K562 (cell line): ENCODE measurements at regions not wholly inside any gene's neighbourhood (a gene's known extent, or its start where the extent isn't known, plus 50 kb on each side); places are given as distances from the start of the nearest gene placed in this dataset.

ENCODE experiments used
- ATAC-seq: fragments of 200-7000 bp; cut with Tn5 transposase; 3 replicates; pipeline ENCODE4 v1.9.1; 2020; ENCODE audit warnings: moderate library complexity
- BruUV-seq: library from RNA; stranded (reverse); fragments of 400-500 nt; replicated peaks from 2 replicates; lab custom pipeline; 2021; lab: Mats Ljungman, UMichigan
- CTCF ChIA-PET: fragments of 300-600 bp; formaldehyde crosslinking; extraction: SDS; loops from one replicate; lab custom pipeline; 2021; ENCODE audit warnings: low intra/inter-chr PET ratio; lab: Yijun Ruan, JAX
- POLR2A ChIA-PET: fragments of 300-600, 350-650 bp; sonication (Branson Sonifier 250); formaldehyde crosslinking; extraction: SDS; loops from one replicate; lab custom pipeline; 2021; ENCODE audit warnings: antibody characterized with exemption, inconsistent platforms; lab: Yijun Ruan, JAX
- DNase-seq, 4 experiments: peaks; one replicate each; pipeline versions ENCODE4 v3.0.0 to v3.0.0-alpha.2; 2011 to 2018; ENCODE audit warnings: low spot score in 3 of 4, mixed read lengths in 3 of 4; ENCODE audit errors: extremely low read depth in 1 of 4
- FAIRE-seq: peaks from 2 replicates; lab custom pipeline; 2011; peaks lifted over from hg19 to GRCh38; lab: Jason Lieb, UNC
- H2AFZ ChIP-seq: 2 replicates; pipeline ENCODE4 v1.6.0; 2011; ENCODE audit warnings: low read depth, low read length, control low read depth, inconsistent platforms
- H3K27ac ChIP-seq: fragments of 200-600 bp; 3 replicates; pipeline ENCODE4 v1.8.0; 2011; ENCODE audit warnings: low read depth, mild to moderate bottlenecking, control low read depth, inconsistent platforms, low read length, moderate library complexity, mixed read lengths; ENCODE audit errors: extremely low read depth
- H3K27me3 ChIP-seq, 2 experiments: fragments of 300-600 bp in 1 of 2; 2 replicates in 1 of 2; 3 replicates in 1 of 2; pipeline versions ENCODE4 v1.6.0 to v1.8.0; 2011; ENCODE audit warnings: inconsistent platforms in 2 of 2, low read length in 2 of 2, mild to moderate bottlenecking in 1 of 2, mixed read lengths in 1 of 2, moderate library complexity in 1 of 2; ENCODE audit not compliant: control insufficient read depth in 2 of 2, insufficient read depth in 2 of 2
- H3K36me3 ChIP-seq: fragments of 300-600 bp; 3 replicates; pipeline ENCODE4 v1.8.0; 2011; ENCODE audit warnings: mild to moderate bottlenecking, low read length, inconsistent platforms; ENCODE audit not compliant: control insufficient read depth, insufficient read depth
- H3K4me1 ChIP-seq, 2 experiments: fragments of 200-600 bp in 1 of 2; replicated peaks in 1 of 2; 2 replicates in 1 of 2; 3 replicates in 1 of 2; pipeline versions ENCODE4 v1.5.1 to v1.8.0; 2011; ENCODE audit warnings: inconsistent platforms in 2 of 2, low read length in 2 of 2, mild to moderate bottlenecking in 1 of 2, mixed read lengths in 1 of 2, moderate library complexity in 1 of 2; ENCODE audit not compliant: control insufficient read depth in 2 of 2, insufficient read depth in 2 of 2
- H3K4me2 ChIP-seq: 2 replicates; pipeline ENCODE4 v1.6.1; 2011; ENCODE audit warnings: low read length, control low read depth, inconsistent platforms, mixed read lengths; ENCODE audit not compliant: insufficient read depth
- H3K4me3 ChIP-seq: fragments of 200-600 bp; sonication (generic), shearing (Covaris generic); 2 replicates; pipeline ENCODE4 v1.5.1; 2016; ENCODE audit warnings: control low read depth, inconsistent platforms
- H3K79me2 ChIP-seq: fragments of 200-600 bp; 3 replicates; pipeline ENCODE4 v1.8.0; 2011; ENCODE audit warnings: low read length, inconsistent platforms; ENCODE audit not compliant: control insufficient read depth, insufficient read depth
- H3K9ac ChIP-seq, 2 experiments: 2 replicates each; pipeline versions ENCODE4 v1.6.0 to v1.6.1; 2011; ENCODE audit warnings: low read depth in 2 of 2, low read length in 2 of 2, control low read depth in 1 of 2, inconsistent platforms in 1 of 2, mild to moderate bottlenecking in 1 of 2, mixed read lengths in 1 of 2; ENCODE audit not compliant: insufficient read depth in 1 of 2
- H3K9me1 ChIP-seq: one replicate; pipeline ENCODE4 v1.6.0; 2011; ENCODE audit warnings: inconsistent platforms, mild to moderate bottlenecking, low read length, moderate library complexity; ENCODE audit not compliant: control insufficient read depth, insufficient read depth
- H3K9me3 ChIP-seq: replicated peaks from 2 replicates; pipeline ENCODE4 v1.5.1; 2011; ENCODE audit warnings: low read depth, low read length, inconsistent platforms; ENCODE audit not compliant: control insufficient read depth, insufficient read depth
- H4K20me1 ChIP-seq: replicated peaks from 2 replicates; pipeline ENCODE4 v1.6.1; 2011; ENCODE audit warnings: low read length, inconsistent platforms, mixed read lengths; ENCODE audit not compliant: control insufficient read depth, insufficient read depth
- BRF1 ChIP-seq: IDR thresholded peaks from 3 replicates; pipeline ENCODE4 v1.6.1; 2011; ENCODE audit warnings: borderline replicate concordance, mild to moderate bottlenecking; ENCODE audit not compliant: insufficient read length; ENCODE audit errors: extremely low read depth
- CXXC5 ChIP-seq: fragments of 250-450 bp; sonication (Bioruptor Pico); IDR thresholded peaks from 2 replicates; pipeline ENCODE4 v1.8.0; 2022; ENCODE audit warnings: inconsistent platforms, mild to moderate bottlenecking, moderate library complexity
- GTF2A2 ChIP-seq: IDR thresholded peaks from 2 replicates; pipeline ENCODE4 v1.6.1; 2016; ENCODE audit warnings: mild to moderate bottlenecking, missing genetic modification characterization, missing compliant biosample characterization
- NKRF ChIP-seq: fragments of 450-650 bp; IDR thresholded peaks from 2 replicates; pipeline ENCODE4 v1.6.1; 2016; ENCODE audit warnings: borderline replicate concordance
- RBM22 ChIP-seq: fragments of 200-400 bp; formaldehyde crosslinking; IDR thresholded peaks from 2 replicates; pipeline ENCODE4 v1.6.1; 2018; ENCODE audit warnings: low read length, low read depth; ENCODE audit not compliant: poor library complexity, severe bottlenecking
- SAFB ChIP-seq: fragments of 200-400 bp; formaldehyde crosslinking; IDR thresholded peaks from 2 replicates; pipeline ENCODE4 v1.6.1; 2017; ENCODE audit warnings: low read depth, low read length, borderline replicate concordance
- SAFB2 ChIP-seq: fragments of 200-400 bp; formaldehyde crosslinking; IDR thresholded peaks from 2 replicates; pipeline ENCODE4 v1.6.1; 2018; ENCODE audit warnings: borderline replicate concordance, low read length, low read depth, moderate library complexity; ENCODE audit not compliant: severe bottlenecking
- SMAD2 ChIP-seq: fragments of 150-350 bp; IDR thresholded peaks from 2 replicates; pipeline ENCODE4 v1.6.1; 2014; ENCODE audit warnings: low read depth, mild to moderate bottlenecking, low read length
- ZC3H11A ChIP-seq: IDR thresholded peaks from 2 replicates; pipeline ENCODE4 v1.6.1; 2012; ENCODE audit warnings: low read depth, low read length, improper control_type of control experiment
- WGBS: fragments of 100-300 bp; shearing (Covaris generic); methylation state at CpG from one replicate; pipeline ENCODE4 v1.1.6; 2016; ENCODE audit warnings: low coverage, mixed read lengths; ENCODE audit not compliant: insufficient coverage; ENCODE audit errors: missing lambda C conversion rate; 5-methylcytosine and 5-hydroxymethylcytosine counted together
- in situ Hi-C: fragments of 300-500 bp; cut with MboI; formaldehyde crosslinking; loops from 4 replicates; pipeline ENCODE4 v1.15.0; 2018; ENCODE audit warnings: inconsistent platforms, mixed read lengths
- intact Hi-C: fragments of 100-400 bp; cut with micrococcal nuclease; formaldehyde crosslinking; loops from 2 replicates; pipeline ENCODE4 v1.14.2; 2022

- Histone ChIP-seq H3K4me1 (no peaks in the 10 kb centered on the region), H3K4me3 (no peak overlapping the region)
- in situ Hi-C loops = no loop called here
These were observed 187.6 kb downstream of the EPM2A start for GRCh38 chr6:145547594-145548335.

More at GRCh38 chr6:145547594-145548335, 187.6 kb downstream of the EPM2A start:
- Histone ChIP-seq H3K79me2 (no peaks in the 10 kb centered on the region), H3K36me3 (no peaks in the 10 kb centered on the region), H3K27me3 (no peaks in the 10 kb centered on the region), H2AFZ (no peak overlapping the region), H3K27ac (no peak overlapping the region), H3K4me2 (no peak overlapping the region), H4K20me1 (no peaks in the 10 kb centered on the region), H3K9me1 (no peaks in the 10 kb centered on the region), H3K9me3 (peaks cover 2% of the 10 kb centered on the region; the same call in 1 of the 2 replicates), H3K9ac (no peak overlapping the region)
- no peak for DNase-seq
- no peak for ATAC-seq
- no peak for TF ChIP-seq SMAD2
- no peak for TF ChIP-seq SAFB
- TF ChIP-seq BRF1 = no peak
- TF ChIP-seq CXXC5 (CRISPR knock-in tag) = no peak
- no peak for TF ChIP-seq GTF2A2 (tag)
- TF ChIP-seq SAFB2 = no peak
- TF ChIP-seq NKRF = no peak
- TF ChIP-seq RBM22 = no peak
- no peak for TF ChIP-seq ZC3H11A
- no TSS peak for BruUV-seq
- no peak for FAIRE-seq
- intact Hi-C loops = no loop called here
- ChIA-PET CTCF (no interaction called here), POLR2A (no interaction called here)
- WGBS = 3% methylated on average over 4 of the region's 4 CpGs
